ENCODE measurements at regions not wholly inside any gene's neighbourhood (a gene's known extent, or its start where the extent isn't known, plus 50 kb on each side); places are given as distances from the start of the nearest gene placed in this dataset.

- peak; percentile 2 for DNase-seq
Measured at GRCh38 chr11:133787379-133788141, 57.8 kb downstream of the SPATA19 start.

GRCh38 chr11:133785795-133786340 is 59.4 kb downstream of the SPATA19 start:
- no peak for DNase-seq

- DNase-seq = no peak
Measured at GRCh38 chr11:133784359-133784758, 61.0 kb downstream of the SPATA19 start.

GRCh38 chr11:133782116-133782725 is 63.1 kb downstream of the SPATA19 start:
- DNase-seq = no peak

GRCh38 chr11:133778161-133778560 is 67.2 kb downstream of the SPATA19 start:
- no peak for DNase-seq

- DNase-seq = no peak
Measured at GRCh38 chr11:133776671-133777367, 68.5 kb downstream of the SPATA19 start.

GRCh38 chr11:133762538-133762937 is 82.8 kb downstream of the SPATA19 start:
- no peak for DNase-seq

- DNase-seq = no peak
Measured at GRCh38 chr11:133753150-133753549, 92.2 kb downstream of the SPATA19 start.

- DNase-seq = no peak
Measured at GRCh38 chr11:133749841-133750240, 95.5 kb downstream of the SPATA19 start.

- no peak for DNase-seq
Measured at GRCh38 chr11:133747409-133747808, 97.9 kb downstream of the SPATA19 start.

GRCh38 chr11:133746663-133747306 is 98.5 kb downstream of the SPATA19 start:
- no peak for DNase-seq

GRCh38 chr11:133745791-133746190 is 99.5 kb downstream of the SPATA19 start:
- DNase-seq = no peak

- DNase-seq = no peak
Measured at GRCh38 chr11:133742353-133742752, 103.0 kb downstream of the SPATA19 start.

- no peak for DNase-seq
Measured at GRCh38 chr11:133740963-133741362, 104.3 kb downstream of the SPATA19 start.

GRCh38 chr11:133739481-133739880 is 105.8 kb downstream of the SPATA19 start:
- DNase-seq = no peak

GRCh38 chr11:133738624-133739023 is 106.7 kb downstream of the SPATA19 start:
- DNase-seq = no peak

GRCh38 chr11:133733631-133734030 is 111.7 kb downstream of the SPATA19 start:
- DNase-seq = no peak

- no peak for DNase-seq
Measured at GRCh38 chr11:133732109-133732674, 113.1 kb downstream of the SPATA19 start.

GRCh38 chr11:133727774-133728173 is 117.5 kb downstream of the SPATA19 start:
- no peak for DNase-seq

GRCh38 chr11:133726542-133726941 is 118.8 kb downstream of the SPATA19 start:
- no peak for DNase-seq

- no peak for DNase-seq
Measured at GRCh38 chr11:133724116-133724515, 121.2 kb downstream of the SPATA19 start.

- DNase-seq = no peak
Measured at GRCh38 chr11:133723056-133723455, 122.3 kb downstream of the SPATA19 start.

- DNase-seq = no peak
Measured at GRCh38 chr11:133720951-133721350, 124.4 kb downstream of the SPATA19 start.
